Prostate gland (tissue), 2 donors: ENCODE measurements at regions not wholly inside any gene's neighbourhood (a gene's known extent, or its start where the extent isn't known, plus 50 kb on each side); places are given as distances from the start of the nearest gene placed in this dataset.

Source experiments
- DNase-seq: peaks from one replicate; pipeline ENCODE4 v3.0.0-alpha.2; 2019; ENCODE audit warnings: low spot score
- H3K27ac ChIP-seq, 2 donors: fragments of 200-600 bp; sonication (generic); 2 replicates each; pipeline ENCODE4 v1.5.1; 2017 to 2019
- H3K27me3 ChIP-seq: fragments of 200-600 bp; sonication (generic); replicated peaks from 2 replicates; pipeline ENCODE4 v1.5.1; 2019; ENCODE audit not compliant: insufficient read depth
- H3K36me3 ChIP-seq, 2 donors: fragments of 200-600 bp; sonication (generic); 1 replicate in 1 of 2; 2 replicates in 1 of 2; pipeline versions ENCODE4 v1.5.1 to v1.8.1; 2017 to 2019
- H3K4me1 ChIP-seq: fragments of 200-600 bp; sonication (generic); replicated peaks from 2 replicates; pipeline ENCODE4 v1.5.1; 2019
- H3K4me3 ChIP-seq, 2 donors: fragments of 200-600 bp; sonication (generic); 2 replicates each; pipeline ENCODE4 v1.5.1; 2017 to 2019
- H3K9me3 ChIP-seq: fragments of 200-600 bp; sonication (generic); 2 replicates; pipeline ENCODE4 v1.5.1; 2017
- POLR2A ChIP-seq: fragments of 450-650 bp; IDR thresholded peaks from one replicate; pipeline ENCODE4 v1.6.1; 2016; ENCODE audit warnings: antibody characterized with exemption, mild to moderate bottlenecking
- POLR2AphosphoS5 ChIP-seq: sonication (generic); formaldehyde crosslinking; IDR thresholded peaks from one replicate; pipeline ENCODE4 v1.6.1; 2017; ENCODE audit warnings: antibody characterized with exemption
- WGBS: methylation state at CpG from one replicate; pipeline ENCODE4 v1.1.5; 2018; 5-methylcytosine and 5-hydroxymethylcytosine counted together
- intact Hi-C: fragments of 100-400 bp; cut with DNase I; formaldehyde crosslinking; loops from one replicate; pipeline ENCODE4 v1.14.2; 2022
- TF ChIP-seq, protein P1 (sequence below), 4 experiments: fragments of 200-600 bp in 2 of 4; fragments of 450-650 bp in 2 of 4; sonication (generic) in 2 of 4; IDR thresholded peaks; 1 replicate in 3 of 4; 2 replicates in 1 of 4; pipeline ENCODE4 v1.5.1; 2016 to 2019; ENCODE audit warnings: antibody characterized with exemption in 4 of 4, mild to moderate bottlenecking in 2 of 4, moderate library complexity in 2 of 4

DNA sequence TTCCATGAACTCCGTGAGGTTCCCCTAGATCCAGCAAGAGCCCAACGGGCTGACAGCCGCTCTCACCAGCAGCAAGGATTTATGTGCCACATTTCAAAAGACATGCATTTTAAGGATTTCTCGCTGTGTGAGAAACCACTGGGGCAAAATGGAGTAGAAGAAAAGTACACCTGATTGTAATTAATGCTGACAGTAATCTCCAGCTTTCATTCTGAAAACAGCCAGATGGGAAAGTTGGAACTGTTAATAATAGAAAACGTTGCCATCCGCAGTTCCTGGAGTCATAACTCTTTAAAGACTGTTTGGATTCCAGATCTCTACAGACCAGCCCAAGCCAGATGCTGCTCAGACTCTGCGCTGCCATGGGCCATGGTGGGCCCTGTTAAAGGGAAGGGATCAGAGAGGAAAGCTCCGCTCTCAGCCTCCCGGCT lies 216.9 kb upstream of the GLI3 start:
- intact Hi-C loops, result no loop called here
- DNase-seq, result no peak
- TF ChIP-seq, protein P1, sequence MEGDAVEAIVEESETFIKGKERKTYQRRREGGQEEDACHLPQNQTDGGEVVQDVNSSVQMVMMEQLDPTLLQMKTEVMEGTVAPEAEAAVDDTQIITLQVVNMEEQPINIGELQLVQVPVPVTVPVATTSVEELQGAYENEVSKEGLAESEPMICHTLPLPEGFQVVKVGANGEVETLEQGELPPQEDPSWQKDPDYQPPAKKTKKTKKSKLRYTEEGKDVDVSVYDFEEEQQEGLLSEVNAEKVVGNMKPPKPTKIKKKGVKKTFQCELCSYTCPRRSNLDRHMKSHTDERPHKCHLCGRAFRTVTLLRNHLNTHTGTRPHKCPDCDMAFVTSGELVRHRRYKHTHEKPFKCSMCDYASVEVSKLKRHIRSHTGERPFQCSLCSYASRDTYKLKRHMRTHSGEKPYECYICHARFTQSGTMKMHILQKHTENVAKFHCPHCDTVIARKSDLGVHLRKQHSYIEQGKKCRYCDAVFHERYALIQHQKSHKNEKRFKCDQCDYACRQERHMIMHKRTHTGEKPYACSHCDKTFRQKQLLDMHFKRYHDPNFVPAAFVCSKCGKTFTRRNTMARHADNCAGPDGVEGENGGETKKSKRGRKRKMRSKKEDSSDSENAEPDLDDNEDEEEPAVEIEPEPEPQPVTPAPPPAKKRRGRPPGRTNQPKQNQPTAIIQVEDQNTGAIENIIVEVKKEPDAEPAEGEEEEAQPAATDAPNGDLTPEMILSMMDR (IDR thresholded peaks at IDR 0.05), result no peak
- TF ChIP-seq POLR2A (no peak), POLR2AphosphoS5 (no peak)
- 64% methylated on average over 9 of the region's 9 CpGs for WGBS
- Histone ChIP-seq H3K4me3 (no peak overlapping the region), H3K27ac (no peak overlapping the region), H3K9me3 (no peaks in the 10 kb centered on the region), H3K27me3 (no peaks in the 10 kb centered on the region), H3K36me3 (no peaks in the 10 kb centered on the region), H3K4me1 (no peaks in the 10 kb centered on the region)

DNA sequence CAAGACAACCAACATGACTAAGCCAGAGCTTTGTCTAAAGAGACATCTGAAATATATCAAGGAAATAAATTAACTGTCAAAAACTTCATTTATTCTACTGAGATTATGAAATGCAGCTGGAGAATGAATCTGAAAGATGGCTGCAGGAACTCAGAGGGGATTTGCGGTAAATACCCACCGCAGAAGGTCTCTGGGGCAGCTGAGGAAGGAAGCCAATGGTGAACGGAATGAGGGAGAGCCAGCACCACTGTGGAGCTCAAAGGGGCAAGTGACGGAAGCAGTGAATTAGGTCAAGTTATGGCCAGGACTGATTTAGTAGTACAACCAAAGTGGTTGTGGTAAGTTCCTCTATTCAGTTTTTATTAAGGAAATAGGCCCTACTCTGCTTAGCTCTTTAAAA lies 215.3 kb upstream of the GLI3 start:
- 91% methylated on average over 4 of the region's 4 CpGs for WGBS
- no peak for DNase-seq
- TF ChIP-seq, protein P1 (IDR thresholded peaks at IDR 0.05), result no peak
- TF ChIP-seq POLR2AphosphoS5 (no peak), POLR2A (no peak)
- H3K4me3 ChIP-seq, result no peak overlapping the region
- H3K9me3 ChIP-seq, result no peaks in the 10 kb centered on the region
- no peaks in the 10 kb centered on the region for H3K4me1 ChIP-seq
- H3K27ac ChIP-seq, result no peak overlapping the region
- no peaks in the 10 kb centered on the region for H3K36me3 ChIP-seq
- H3K27me3 ChIP-seq, result no peaks in the 10 kb centered on the region
- intact Hi-C loops, result no loop called here

DNA sequence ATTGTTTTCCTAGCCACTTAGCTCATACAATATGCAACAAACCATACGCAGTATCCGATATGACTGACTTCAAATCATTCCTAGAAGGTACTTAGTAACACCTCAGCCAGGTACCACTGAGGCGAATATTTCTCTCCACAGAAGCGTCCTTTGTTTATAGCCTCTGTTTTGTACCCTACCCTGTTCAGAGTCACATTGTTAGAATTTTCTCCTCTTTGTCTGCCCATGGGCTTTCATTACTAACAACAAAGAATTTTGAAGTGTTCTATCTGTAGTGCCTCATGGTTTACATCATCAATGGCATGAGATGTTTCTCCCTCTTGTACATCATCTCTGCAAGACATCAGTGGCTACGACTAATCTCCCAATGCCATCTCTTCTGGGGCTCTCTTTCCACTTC lies 212.4 kb upstream of the GLI3 start:
- Histone ChIP-seq H3K4me3 (no peak overlapping the region), H3K27me3 (no peaks in the 10 kb centered on the region), H3K4me1 (no peaks in the 10 kb centered on the region), H3K27ac (no peak overlapping the region), H3K36me3 (no peaks in the 10 kb centered on the region), H3K9me3 (no peaks in the 10 kb centered on the region)
- TF ChIP-seq POLR2AphosphoS5, result no peak
- TF ChIP-seq, protein P1 (IDR thresholded peaks at IDR 0.05), result no peak
- no peak for TF ChIP-seq POLR2A
- DNase-seq, result no peak
- WGBS, result 96% methylated on average over 5 of the region's 5 CpGs
- intact Hi-C loops, result no loop called here

DNA sequence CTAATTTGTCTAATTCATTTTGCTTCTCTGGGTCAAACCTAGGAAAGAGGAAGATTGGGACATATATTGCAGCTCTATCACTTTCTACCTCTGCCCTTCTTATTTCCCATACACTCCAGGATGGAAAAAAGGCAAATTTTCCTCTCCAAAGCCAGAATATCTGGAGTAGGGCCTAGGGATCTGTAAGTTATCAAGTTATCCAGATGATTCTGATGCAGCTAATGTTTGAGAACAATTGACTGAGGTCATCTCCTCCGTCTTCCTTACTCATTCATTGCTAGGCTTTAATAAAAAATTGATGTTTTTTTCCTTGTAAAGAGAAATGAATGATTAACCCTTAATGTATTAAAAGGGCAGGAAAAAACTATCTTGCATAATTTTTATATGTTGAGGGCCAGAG lies 211.9 kb upstream of the GLI3 start:
- DNase-seq, result no peak
- TF ChIP-seq, protein P1 (IDR thresholded peaks at IDR 0.05), result no peak
- TF ChIP-seq POLR2A, result no peak
- WGBS, result 50% methylated on average over 1 of the region's 1 CpG
- H3K27me3 ChIP-seq, result no peaks in the 10 kb centered on the region
- no peaks in the 10 kb centered on the region for H3K36me3 ChIP-seq
- intact Hi-C loops, result no loop called here
- H3K4me3 ChIP-seq, result no peak overlapping the region
- H3K9me3 ChIP-seq, result no peaks in the 10 kb centered on the region
- no peak overlapping the region for H3K27ac ChIP-seq
- no peaks in the 10 kb centered on the region for H3K4me1 ChIP-seq

DNA sequence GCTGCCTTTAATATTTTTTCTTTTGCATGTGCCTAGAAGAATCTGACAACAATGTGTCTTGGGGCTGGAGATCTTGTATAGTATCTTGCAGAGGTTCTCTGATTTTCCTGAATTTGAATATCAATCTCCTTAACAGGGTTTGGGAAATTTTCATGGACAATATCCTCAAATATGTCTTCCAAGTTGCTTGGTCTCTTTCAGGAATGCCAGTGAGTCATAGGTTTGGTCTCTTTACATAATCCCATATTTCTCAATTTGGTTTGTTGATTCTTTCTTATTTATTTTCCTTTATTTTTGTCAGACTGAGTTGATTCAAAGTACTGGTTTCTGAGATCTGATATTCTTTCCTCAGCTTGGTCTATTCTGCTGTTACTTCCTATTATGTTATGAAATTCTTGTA lies 208.7 kb upstream of the GLI3 start:
- intact Hi-C loops, result no loop called here
- DNase-seq, result no peak
- H3K27ac ChIP-seq, result no peak overlapping the region
- H3K4me1 ChIP-seq, result no peaks in the 10 kb centered on the region
- H3K9me3 ChIP-seq, result no peaks in the 10 kb centered on the region
- no peaks in the 10 kb centered on the region for H3K36me3 ChIP-seq
- TF ChIP-seq POLR2AphosphoS5 (no peak), POLR2A (no peak)
- TF ChIP-seq, protein P1 (IDR thresholded peaks at IDR 0.05), result no peak
- H3K27me3 ChIP-seq, result no peaks in the 10 kb centered on the region
- H3K4me3 ChIP-seq, result no peak overlapping the region
